Activated CD8-positive, alpha-beta memory T cell treated with anti-CD3 and anti-CD28 coated beads, Interleukin-2, amount 50 U/mL, for 24 hours (primary cell): ENCODE measurements at regions not wholly inside any gene's neighbourhood (a gene's known extent, or its start where the extent isn't known, plus 50 kb on each side); places are given as distances from the start of the nearest gene placed in this dataset.
"Not testable (repeated sequence)": the region's sequence is repeated elsewhere in the genome, so short reads cannot be mapped to it uniquely, and the experiment has no call there.

Experiments used
- DNase-seq: peaks from one replicate; pipeline ENCODE4 v3.0.0-alpha.2; 2020; ENCODE audit errors: extremely low read depth

DNA sequence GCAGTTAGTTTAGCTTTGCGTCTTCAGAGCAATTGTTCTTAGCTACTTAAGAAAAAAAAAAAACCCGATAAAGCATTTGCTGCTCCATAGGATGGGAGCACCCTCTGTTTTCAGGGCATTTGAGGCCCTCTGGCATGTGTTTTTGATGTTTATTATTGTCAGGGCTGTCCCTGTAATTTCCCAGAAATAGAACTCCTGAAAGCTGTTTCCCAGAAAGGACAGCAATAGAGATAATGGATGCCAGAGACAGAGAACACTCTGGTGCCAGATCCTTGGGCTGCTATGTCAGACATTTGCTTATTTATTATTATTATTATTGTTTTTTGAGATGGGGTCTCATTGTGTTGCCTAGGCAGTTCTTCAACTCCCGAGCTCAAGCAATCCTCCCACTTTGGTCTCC is 201.3 kb downstream of the ALG10 start:
- no peak for DNase-seq

GRCh38 chr12:34226044-34226443 is 203.7 kb downstream of the ALG10 start:
- DNase-seq: not testable (repeated sequence)

DNA sequence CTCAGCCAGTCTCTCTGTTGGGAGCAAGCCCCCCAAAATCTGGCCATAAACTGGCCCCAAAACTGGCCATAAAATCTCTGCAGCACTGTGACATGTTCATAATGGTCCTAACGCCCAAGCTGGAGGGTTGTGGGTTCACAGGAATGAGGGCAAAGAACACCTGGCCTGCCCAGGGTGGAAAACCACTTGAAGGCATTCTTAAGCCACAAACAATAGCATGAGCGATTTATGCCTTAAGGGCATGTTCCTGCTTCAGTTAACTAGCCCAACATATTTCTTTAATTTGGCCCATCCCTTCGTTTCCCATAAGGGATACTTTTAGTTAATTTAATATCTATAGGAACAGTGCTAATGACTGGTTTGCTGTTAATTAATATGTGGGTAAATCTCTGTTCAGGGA is 205.8 kb downstream of the ALG10 start:
- DNase-seq: not testable (repeated sequence)

DNA sequence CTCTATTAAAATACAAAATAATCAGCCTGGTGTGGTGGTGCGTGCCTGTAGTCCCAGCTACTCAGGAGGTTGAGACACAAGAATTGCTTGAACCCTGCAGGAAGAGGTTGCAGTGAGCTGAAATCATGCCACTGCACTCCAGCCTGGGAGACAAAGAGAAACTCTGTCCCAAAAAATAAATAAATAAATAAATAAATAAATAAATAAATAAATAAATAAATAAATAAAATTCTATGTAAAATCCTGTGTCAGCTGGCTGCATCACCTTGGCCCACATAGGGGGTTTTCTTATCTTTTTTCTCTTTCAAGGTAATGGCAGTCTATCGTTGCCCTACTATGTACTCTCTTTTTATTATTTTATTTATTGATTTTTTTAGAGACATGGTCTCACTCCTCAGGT is 206.7 kb downstream of the ALG10 start:
- DNase-seq: not testable (repeated sequence)

DNA sequence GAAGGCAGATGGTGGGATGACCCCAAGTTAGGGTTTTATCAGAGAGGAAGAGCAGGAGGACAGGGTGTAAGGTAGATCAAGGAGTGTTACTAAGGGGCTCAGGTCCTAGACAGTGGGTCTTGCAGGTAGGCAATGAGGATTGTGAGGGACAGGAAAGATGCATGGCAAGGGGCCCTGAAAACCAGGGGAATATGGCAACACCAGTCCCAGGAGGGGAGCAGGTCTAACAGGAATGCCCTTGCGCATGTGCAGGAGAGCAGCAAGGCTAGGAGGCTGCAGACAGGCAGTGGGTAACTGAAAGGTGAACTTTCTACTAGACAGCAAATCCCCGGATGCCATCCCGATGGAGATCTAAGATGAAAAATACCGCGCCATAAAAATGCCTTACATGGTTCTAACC is 211.3 kb downstream of the ALG10 start:
- DNase-seq: no peak

GRCh38 chr12:34236073-34236472 is 213.8 kb downstream of the ALG10 start:
- DNase-seq: no peak

GRCh38 chr12:34244608-34245007 is 222.3 kb downstream of the ALG10 start:
- DNase-seq: no peak

DNA sequence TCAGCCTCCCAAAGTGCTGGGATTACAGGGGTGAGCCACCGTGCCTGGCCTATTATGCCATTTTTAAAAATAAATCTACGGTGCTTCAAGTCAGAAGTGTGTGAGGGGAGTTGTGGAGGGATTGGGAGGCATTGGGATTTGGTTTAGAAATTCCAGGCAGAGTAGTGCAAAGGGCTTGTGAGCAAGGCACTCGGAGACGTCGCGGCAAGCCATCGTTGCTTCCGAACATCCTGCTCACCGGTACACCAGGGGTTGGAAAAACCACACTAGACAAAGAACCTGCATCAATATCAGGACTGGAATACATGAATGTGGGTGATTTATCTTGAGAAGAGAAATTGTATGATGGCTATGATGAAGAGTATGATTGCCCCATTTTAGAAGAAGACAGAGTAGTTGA is 227.0 kb downstream of the ALG10 start:
- no peak for DNase-seq

GRCh38 chr12:34251879-34252278 is 229.6 kb downstream of the ALG10 start:
- not testable (repeated sequence) for DNase-seq

GRCh38 chr12:34253674-34254073 is 231.4 kb downstream of the ALG10 start:
- DNase-seq: no peak

- DNase-seq: no peak
These were observed 234.8 kb downstream of the ALG10 start for GRCh38 chr12:34257093-34257492.

DNA sequence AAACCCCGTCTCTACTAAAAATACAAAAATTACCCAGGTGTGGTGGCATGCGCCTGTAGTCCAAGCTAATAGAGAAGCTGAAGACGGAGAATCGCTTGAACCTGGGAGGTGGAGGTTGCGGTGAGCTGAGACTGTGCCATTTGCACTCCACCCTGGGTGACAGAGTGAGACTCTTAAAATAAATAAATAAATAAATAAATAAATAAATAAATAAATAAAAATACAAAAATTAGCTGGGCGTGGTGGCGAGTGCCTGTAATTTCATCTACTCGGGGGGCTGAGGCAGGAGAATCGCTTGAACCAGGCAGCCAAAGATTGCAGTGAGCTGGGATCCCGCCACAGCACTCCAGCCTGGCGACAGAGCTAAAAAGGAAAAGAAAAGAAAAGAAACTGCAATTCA is 239.8 kb downstream of the ALG10 start:
- not testable (repeated sequence) for DNase-seq

DNA sequence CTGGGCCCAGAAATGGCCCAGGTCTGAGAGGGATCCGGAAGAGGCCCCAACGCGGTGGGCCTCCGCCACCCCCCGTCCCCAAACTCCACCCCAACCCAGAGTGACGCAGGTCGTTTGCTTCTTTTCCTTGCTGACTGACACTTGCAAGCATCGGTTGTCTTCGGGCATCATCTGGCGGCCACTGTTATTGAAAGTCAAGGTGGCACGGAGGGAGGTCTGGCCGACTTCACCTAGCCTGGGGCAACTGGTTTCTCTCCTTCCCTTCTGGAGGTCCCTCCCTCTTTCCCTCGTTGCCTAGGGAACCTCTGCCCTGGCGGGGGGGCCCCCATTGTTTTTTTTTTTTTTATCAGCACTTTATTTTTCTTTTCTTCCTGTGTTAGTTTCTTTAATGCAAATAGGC is 241.8 kb downstream of the ALG10 start:
- DNase-seq: no peak

DNA sequence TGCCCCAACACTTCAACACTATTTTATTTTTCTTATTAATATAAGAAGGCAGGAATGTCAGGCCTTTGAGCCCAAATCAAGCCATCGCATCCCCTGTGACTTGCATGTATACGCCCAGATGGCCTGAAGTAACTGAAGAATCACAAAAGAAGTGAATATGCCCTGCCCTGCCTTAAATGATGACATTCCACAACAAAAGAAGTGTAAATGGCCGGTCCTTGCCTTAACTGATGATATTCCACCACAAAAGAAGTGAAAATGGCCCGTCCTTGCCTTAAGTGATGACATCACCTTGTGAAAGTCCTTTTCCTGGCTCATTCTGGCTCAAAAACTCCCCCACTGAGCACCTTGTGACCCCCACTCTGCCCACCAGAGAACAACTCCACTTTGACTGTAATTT is 251.4 kb downstream of the ALG10 start:
- DNase-seq: not testable (repeated sequence)

DNA sequence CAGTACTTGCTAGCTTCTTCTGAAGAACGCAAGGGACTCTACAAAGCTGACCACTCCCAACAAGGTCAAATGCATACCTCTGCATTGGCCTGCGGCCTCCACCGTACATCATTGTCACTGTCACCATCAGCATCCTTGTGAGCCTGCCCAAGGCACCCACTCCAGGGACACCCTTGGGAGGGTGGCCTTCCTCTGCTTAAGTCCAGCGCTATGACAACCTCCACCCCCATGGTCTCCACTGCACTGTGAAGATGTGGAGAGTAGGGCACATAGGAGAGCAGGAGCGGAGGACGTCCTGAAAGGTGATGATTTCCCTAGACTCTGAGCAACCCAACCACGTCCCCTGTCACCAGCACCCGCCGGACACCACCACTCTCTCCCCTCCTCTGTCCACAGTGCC is 252.8 kb downstream of the ALG10 start:
- no peak for DNase-seq

- no peak for DNase-seq
These were observed 264.2 kb downstream of the ALG10 start for GRCh38 chr12:34286483-34286882.

GRCh38 chr12:34286934-34287333 is 264.6 kb downstream of the ALG10 start:
- DNase-seq: no peak

- no peak for DNase-seq
These were observed 265.1 kb downstream of the ALG10 start for GRCh38 chr12:34287437-34287836.

DNA sequence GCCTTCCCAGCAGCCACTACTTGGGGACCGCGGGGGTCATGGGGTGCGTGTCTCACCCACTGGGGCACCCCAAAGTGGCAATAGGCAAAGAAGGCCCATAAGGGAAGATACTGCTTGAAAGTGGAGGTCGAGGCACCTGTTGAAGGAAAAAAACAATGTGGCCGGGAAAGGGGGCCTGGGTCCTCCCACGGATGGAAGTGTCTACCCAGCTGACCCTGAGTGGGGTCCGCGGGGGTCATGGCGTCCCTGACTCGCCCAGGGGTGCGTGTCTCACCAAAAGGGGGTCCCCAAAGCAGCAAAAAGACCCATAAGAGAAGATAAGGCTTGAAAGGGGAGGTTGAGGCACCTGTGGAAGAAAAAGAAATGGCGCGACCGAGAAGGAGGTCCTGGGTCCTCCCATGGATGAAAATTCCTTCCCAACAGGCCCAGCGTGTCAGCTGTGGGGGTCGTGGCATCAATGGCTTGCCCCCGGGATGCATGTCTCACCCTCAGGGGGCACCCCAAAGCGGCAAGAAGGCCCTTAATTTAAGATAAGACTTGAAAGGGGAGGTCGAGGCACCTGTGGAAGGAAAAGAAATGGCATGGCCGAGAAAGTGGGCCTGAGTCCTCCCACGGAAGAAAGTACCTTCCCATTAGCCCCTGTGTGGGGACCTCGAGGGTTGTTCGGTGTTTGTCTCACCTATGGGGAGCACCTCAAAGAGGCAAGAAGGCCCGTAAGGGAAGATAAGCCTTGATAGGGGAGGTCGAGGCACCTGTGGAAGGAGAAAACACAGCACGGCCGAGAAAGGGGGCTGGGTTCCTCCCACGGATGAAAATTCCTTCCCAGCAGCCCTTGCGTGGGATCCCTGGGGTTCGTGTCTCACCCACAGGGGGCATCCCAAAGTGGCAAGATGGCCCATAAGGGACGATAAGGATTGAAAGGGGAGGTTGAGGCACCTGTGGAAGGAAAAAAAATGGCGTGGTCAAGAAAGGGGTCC is 266.0 kb downstream of the ALG10 start:
- DNase-seq: no peak

DNA sequence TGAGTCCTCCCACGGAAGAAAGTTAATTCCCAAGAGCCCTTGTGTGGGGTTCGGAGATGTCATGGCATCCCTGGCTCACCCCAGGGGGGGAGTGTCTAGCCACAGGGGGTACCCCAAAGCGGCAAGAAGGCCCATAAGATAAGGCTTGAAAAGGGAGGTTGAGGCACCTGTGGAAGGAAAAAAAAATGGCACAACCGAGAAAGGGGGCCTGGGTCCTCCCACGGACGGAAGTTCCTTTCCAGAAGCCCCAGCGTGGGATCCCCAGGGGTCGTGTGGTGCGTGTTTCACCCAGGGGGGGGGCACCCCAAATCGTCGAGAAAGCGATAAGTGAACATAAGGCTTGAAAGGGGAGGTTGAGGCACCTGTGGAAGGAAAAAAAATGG is 266.7 kb downstream of the ALG10 start:
- no peak for DNase-seq

GRCh38 chr12:34289431-34290380 is 267.4 kb downstream of the ALG10 start:
- DNase-seq: no peak

DNA sequence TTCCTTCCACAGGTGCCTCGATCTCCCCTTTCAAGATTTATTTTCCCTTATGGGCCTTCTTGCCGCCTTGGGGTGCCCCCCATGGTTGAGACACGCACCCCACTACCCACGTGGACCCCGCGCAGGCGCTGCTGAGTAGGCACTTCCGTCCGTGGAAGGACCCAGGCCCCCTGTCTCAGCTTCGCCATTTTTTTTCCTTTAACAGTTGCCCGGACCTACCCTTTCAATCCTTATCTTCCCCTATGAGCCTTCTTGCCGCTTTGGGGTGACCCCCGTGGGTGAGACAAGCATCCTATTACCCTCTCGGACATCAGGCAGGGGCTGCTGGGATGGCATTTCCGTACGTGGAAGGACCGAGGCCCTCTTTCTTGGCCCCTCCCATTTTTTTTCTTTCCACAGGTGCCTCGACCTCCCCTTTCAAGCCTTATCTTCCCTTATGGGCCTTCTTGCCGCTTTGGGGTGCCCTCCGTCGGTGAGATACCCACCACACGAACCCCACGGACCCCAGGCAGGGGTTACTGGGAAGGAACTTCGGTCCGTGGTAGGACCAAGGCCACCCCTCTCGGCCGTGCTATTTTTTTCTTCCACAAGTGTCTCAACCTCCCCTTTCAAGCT is 268.2 kb downstream of the ALG10 start:
- DNase-seq: no peak
